Activated CD4-positive, alpha-beta T cell treated with anti-CD3 and anti-CD28 coated beads, Interleukin-2, amount 50 U/mL, for 4 hours (primary cell): ENCODE measurements at regions not wholly inside any gene's neighbourhood (a gene's known extent, or its start where the extent isn't known, plus 50 kb on each side); places are given as distances from the start of the nearest gene placed in this dataset.

Experiments used
- DNase-seq, 2 experiments: peaks; one replicate each; pipeline ENCODE4 v3.0.0-alpha.2; 2020

GRCh38 chr10:44240584-44241205, 144.2 kb downstream of the CXCL12 start:
- DNase-seq, result no peak

GRCh38 chr10:44238212-44238611, 146.7 kb downstream of the CXCL12 start:
- DNase-seq, result no peak

GRCh38 chr10:44237364-44238049, 147.4 kb downstream of the CXCL12 start:
- no peak for DNase-seq

- no peak for DNase-seq
These were observed 149.5 kb downstream of the CXCL12 start for GRCh38 chr10:44235363-44235762.

GRCh38 chr10:44234483-44234875, 150.4 kb downstream of the CXCL12 start:
- DNase-seq, result no peak

GRCh38 chr10:44233561-44234482, 151.1 kb downstream of the CXCL12 start:
- no peak for DNase-seq

- DNase-seq, result no peak
These were observed 167.6 kb downstream of the CXCL12 start for GRCh38 chr10:44217274-44217820.

GRCh38 chr10:44216073-44216472, 168.8 kb downstream of the CXCL12 start:
- no peak for DNase-seq

GRCh38 chr10:44209811-44210210, 175.1 kb downstream of the CXCL12 start:
- no peak for DNase-seq

GRCh38 chr10:44207160-44207559, 177.7 kb downstream of the CXCL12 start:
- no peak for DNase-seq

- DNase-seq, result no peak
These were observed 178.6 kb downstream of the CXCL12 start for GRCh38 chr10:44206127-44206818.

- DNase-seq, result no peak
These were observed 179.8 kb downstream of the CXCL12 start for GRCh38 chr10:44205067-44205466.

- DNase-seq, result no peak
These were observed 181.4 kb downstream of the CXCL12 start for GRCh38 chr10:44203535-44203934.

- DNase-seq, result no peak
These were observed 181.9 kb downstream of the CXCL12 start for GRCh38 chr10:44202952-44203351.

GRCh38 chr10:44201656-44202055, 183.2 kb downstream of the CXCL12 start:
- DNase-seq, result no peak

- DNase-seq, result no peak
These were observed 183.9 kb downstream of the CXCL12 start for GRCh38 chr10:44201011-44201410.

GRCh38 chr10:44199991-44200655, 184.8 kb downstream of the CXCL12 start:
- no peak for DNase-seq

GRCh38 chr10:44199267-44199666, 185.6 kb downstream of the CXCL12 start:
- no peak for DNase-seq

GRCh38 chr10:44198780-44199097, 186.2 kb downstream of the CXCL12 start:
- DNase-seq, result no peak

GRCh38 chr10:44198096-44198779, 186.7 kb downstream of the CXCL12 start:
- DNase-seq, result no peak

- DNase-seq, result no peak
These were observed 187.3 kb downstream of the CXCL12 start for GRCh38 chr10:44197646-44198045.

GRCh38 chr10:44196336-44196735, 188.6 kb downstream of the CXCL12 start:
- no peak for DNase-seq
